LNCaP clone FGC (cell line): ENCODE measurements at regions not wholly inside any gene's neighbourhood (a gene's known extent, or its start where the extent isn't known, plus 50 kb on each side); places are given as distances from the start of the nearest gene placed in this dataset.

Experiments
- DNase-seq: peaks from one replicate; pipeline ENCODE4 v3.0.0-alpha.2; 2011; ENCODE audit warnings: low read depth
- H3K4me3 ChIP-seq: 2 replicates; pipeline ENCODE4 v1.5.1; 2011; ENCODE audit warnings: mild to moderate bottlenecking, low read depth, low read length, control low read depth
- TF ChIP-seq, protein P1 (sequence below): IDR thresholded peaks from 2 replicates; pipeline ENCODE4 v1.5.1; 2012; ENCODE audit warnings: mild to moderate bottlenecking; ENCODE audit not compliant: control insufficient read depth, insufficient read depth; ENCODE audit errors: extremely low read depth

DNA sequence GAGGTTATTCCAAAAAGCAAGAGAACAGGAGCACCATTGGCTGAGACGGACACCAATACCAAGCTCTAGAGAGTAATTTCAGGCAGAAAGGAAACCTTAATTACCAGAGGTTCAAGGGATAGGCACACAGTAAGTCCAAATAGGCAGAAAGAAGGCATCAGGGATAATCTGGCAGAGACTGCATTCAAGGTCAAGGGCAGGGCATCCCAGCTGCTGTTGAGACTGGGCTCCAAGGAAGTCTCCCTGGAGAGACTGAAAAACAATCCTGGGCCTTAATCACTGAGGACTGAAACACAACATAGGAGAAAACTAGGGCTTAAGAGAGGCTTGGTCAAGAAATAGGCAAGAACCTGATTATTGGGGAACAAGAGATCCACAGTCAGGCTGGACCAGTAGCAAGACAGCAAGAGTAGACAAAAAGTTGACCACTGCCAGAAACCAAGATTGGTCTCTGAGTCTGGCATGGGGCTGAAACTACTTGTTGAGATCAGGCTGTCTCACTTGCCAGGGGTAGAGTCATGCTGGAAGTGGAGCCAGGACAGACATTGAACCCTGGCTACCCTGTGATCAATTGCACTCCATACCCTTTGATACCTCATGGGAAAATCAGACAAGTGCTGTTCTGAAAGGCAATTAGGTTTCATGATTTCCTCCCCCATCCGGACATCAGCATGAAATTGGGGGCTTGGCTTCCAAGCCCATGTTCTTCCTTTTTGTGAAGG is 193.2 kb upstream of the TNP1 start:
- TF ChIP-seq, protein P1, sequence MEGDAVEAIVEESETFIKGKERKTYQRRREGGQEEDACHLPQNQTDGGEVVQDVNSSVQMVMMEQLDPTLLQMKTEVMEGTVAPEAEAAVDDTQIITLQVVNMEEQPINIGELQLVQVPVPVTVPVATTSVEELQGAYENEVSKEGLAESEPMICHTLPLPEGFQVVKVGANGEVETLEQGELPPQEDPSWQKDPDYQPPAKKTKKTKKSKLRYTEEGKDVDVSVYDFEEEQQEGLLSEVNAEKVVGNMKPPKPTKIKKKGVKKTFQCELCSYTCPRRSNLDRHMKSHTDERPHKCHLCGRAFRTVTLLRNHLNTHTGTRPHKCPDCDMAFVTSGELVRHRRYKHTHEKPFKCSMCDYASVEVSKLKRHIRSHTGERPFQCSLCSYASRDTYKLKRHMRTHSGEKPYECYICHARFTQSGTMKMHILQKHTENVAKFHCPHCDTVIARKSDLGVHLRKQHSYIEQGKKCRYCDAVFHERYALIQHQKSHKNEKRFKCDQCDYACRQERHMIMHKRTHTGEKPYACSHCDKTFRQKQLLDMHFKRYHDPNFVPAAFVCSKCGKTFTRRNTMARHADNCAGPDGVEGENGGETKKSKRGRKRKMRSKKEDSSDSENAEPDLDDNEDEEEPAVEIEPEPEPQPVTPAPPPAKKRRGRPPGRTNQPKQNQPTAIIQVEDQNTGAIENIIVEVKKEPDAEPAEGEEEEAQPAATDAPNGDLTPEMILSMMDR, result no peak
- DNase-seq, result no peak
- no peak overlapping the region for H3K4me3 ChIP-seq

DNA sequence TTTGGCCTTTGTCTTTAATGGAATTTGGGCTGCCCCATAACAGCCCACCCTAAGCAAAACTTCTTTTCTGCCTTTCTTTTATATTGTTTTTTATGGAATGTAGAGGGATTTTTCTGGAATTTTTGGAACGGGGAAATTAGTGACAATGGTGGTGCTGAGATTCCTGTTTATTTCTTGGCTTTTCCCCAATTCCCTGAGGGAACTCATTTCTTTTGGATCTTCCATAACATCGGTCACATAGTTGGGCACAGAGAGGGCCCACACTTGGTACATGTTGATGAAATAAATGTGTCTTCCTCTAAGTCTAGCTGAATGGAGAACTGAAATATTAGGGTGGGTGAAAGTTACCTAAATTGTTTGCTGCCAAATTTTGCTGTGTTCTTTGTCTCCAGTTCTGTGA is 191.6 kb upstream of the TNP1 start:
- TF ChIP-seq, protein P1, result no peak
- H3K4me3 ChIP-seq, result no peak overlapping the region
- DNase-seq, result no peak

GRCh38 chr2:217049956-217050355 is 190.1 kb upstream of the TNP1 start:
- H3K4me3 ChIP-seq, result no peak overlapping the region
- DNase-seq, result no peak
- TF ChIP-seq, protein P1, result no peak

DNA sequence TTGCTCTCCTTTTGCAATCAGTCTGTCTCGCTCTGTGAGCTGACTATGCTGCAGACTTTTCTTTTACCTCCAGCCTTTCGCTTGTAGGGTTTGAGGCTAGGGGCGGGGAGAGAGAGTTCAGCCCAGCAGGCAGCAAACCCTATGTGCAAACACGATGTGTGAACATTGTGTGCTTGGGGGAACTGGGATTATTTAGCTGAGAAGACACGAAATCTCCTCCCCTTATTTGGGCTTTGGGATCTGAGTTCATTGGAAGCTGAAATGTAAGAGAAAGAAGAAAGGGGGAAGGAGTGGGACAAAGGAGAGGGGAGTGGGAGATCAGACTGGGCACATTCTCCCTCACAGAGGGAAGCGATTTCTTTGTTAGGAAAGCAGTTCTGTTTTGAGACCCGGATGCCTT is 189.6 kb upstream of the TNP1 start:
- H3K4me3 ChIP-seq, result no peak overlapping the region
- DNase-seq, result no peak
- TF ChIP-seq, protein P1, result no peak

DNA sequence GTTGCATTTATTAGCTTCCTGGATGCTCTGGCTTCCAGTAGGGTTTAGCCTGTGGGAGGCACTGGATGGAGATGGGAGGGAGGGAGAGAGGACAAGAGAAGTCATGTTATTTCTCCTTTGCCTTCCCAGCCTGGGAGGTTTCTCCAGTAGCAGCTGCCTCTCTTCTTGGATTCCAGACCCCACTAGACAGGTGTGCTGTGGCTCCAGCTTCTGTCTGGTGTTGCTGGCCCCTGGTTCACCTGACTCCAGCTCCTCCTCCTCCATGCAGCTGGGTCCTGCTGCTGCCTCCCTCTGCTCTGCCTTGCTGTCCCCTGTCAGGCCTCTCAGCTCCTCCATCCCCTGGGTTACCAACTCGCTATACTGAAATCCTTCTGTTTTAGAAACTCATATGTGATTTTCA is 188.9 kb upstream of the TNP1 start:
- DNase-seq, result no peak
- H3K4me3 ChIP-seq, result no peak overlapping the region
- TF ChIP-seq, protein P1, result no peak

DNA sequence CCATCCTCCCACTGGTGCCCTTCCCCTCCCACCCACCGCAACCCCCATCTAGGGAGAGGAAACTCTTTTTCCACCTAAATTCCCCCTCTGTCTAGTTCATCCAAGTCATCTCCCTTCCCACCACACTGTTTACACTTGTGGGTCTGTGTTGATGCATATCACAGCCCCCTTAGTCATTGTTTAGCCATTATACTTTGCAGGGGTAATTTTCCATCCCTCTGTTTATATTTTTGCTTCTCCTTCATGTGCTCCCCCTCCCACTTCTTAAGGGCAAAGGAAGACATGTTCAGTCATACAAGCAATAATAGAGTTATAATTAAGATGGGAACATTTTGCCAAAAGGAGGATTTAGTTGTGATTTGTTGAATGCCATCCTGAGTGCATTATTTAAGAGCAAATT is 187.8 kb upstream of the TNP1 start:
- DNase-seq, result no peak
- TF ChIP-seq, protein P1, result no peak
- no peak overlapping the region for H3K4me3 ChIP-seq

DNA sequence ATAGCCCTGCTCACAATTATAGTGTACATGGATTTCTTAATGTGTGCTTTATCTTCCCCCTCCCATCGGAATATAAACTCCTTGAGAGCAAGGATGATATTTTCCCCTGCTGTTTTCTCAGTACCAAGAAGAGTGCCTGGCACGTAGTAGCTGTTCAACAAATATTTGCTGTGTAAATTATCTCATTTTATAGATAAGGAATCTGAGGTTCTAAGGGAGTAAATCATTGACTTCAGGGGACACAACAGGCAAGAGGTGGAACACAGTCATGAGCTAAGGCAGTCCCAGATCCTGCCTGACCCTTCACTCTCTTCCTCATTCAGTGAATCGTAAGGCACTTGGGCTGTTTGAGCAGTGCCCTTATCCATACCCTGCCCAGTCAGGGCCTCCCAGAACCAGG is 187.3 kb upstream of the TNP1 start:
- DNase-seq, result no peak
- H3K4me3 ChIP-seq, result no peak overlapping the region

More for the DNA sequence above, 187.3 kb upstream of the TNP1 start:
- TF ChIP-seq, protein P1, result no peak
